HG02588 (cell line): ENCODE measurements at regions not wholly inside any gene's neighbourhood (a gene's known extent, or its start where the extent isn't known, plus 50 kb on each side); places are given as distances from the start of the nearest gene placed in this dataset.

Experiments
- ATAC-seq: cut with Tn5 transposase; IDR thresholded peaks from one replicate; pipeline ENCODE4 v1.9.1; 2021; ENCODE audit warnings: mild to moderate bottlenecking, moderate library complexity; ENCODE audit not compliant: unreplicated experiment

DNA sequence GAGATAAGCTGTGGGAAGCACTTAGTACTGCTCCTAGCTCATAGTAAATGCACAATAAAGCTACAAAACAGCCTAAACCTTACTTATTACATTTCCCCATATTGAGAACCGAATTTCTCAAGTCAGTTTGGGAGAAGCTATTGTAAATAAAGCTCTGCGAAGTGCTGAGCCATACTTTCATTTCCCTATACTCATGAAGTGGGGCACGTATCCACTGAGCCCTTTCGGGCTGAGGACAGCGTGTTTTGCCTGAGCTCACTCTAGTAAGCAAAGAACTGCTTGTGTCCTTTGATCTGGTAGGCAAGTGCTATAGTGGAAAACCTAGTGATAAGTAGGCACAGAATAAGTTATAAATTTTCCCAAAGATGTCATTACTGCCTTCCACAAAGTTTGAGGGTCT lies 165.0 kb downstream of the RSL24D1 start:
- ATAC-seq = no peak

DNA sequence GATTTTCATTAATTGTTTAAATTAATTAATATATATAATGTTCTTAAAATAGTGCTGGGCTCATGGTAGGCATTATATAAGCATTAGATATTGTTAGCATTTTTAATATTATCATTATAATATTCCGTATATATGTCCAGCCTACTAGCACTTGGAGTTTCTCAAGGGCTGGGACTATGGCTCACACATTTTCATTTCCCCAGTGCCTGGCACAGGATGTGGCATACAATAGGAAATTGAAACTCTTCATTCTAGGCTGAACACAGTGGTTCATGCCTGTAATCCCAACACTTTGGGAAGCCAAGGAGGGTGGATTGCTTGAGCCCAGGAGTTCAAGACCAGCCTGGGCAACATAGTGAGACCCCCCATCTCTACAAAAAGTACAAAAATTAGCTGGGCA lies 170.4 kb downstream of the RSL24D1 start:
- no peak for ATAC-seq

DNA sequence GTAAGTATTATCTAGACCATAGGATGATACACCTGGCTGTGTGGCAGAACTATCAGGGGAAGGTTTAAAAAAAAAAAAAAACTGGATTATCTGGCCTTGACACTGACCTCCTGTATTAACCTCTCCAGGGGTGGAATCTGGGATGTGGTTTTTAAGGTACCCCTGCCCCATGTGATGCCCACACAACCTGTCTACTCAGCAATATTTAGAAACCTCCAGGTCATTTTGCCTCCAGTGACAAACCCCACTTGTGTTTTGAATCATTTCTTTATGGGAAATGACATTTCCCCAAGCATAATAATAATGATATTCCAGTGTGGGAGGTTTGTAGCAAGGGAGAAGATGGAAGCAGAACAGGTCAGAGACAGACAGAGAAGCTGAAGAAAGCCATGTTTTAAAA lies 179.1 kb downstream of the RSL24D1 start:
- ATAC-seq = no peak

DNA sequence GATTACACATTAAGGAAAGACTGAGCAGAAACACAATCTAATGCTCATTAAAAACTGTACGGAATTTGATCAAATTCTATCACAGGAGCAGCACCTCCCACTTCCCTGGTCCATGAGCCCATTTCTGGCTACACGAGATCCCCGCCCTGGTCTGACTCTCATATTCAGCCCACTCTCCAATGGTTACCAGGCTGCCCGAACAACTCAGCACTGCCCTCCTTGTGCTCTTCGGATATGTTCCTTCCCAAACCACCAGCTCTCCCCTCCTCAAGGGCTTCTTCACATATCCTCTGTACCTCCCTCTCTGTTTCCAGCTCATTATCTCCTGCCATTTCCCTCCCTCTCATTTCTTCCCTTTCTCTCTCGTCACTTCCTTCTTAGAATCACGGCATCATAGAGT lies 180.5 kb downstream of the RSL24D1 start:
- no peak for ATAC-seq

DNA sequence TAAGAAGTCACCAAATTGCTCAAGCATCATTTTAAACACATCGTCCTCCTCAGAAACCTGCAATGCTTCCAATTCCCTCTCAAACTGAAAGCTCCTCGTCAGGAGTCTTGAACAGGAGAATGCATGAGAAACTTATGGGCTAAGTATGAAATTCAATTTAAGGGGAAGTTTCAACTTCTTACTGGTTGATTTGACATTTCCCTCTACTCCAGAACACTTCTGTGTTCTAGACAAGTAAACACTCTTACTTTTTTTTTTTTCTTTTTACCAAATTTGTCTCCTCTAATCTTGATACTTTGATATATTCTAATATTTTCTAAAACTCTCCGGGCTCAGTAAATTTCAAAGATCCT lies 181.7 kb downstream of the RSL24D1 start:
- no peak for ATAC-seq

DNA sequence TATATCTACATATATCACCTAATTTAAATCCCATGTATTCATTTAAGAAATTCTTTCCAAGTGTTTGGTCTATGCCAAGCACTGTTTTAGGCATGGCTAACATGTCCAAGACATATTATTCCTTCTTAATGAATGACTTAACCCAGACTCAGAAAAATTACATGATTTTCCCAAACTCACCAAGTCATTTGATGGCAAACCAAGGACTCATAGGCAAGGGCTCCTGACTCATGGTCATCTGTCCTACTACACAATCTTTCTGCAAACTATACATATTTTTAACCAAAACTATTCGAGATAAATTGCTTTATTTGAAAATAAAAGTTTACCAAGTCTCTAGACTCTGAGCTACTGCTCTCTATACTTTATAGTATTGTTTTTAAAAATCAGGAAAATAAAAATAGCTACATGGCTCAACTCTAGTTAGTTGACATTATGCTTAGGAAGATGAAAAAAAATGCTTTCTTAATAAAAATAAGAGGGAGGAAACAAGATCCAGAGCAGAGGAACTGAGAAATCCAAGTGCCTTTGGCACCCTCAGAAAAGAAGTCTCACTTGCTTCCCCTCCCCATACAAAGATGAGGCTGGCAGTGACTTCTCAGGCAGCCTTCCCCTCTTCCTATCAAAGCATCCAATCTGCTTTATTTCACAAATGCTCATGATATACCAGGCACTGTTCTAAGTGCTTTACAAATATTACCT lies 182.2 kb downstream of the RSL24D1 start:
- ATAC-seq = no peak

DNA sequence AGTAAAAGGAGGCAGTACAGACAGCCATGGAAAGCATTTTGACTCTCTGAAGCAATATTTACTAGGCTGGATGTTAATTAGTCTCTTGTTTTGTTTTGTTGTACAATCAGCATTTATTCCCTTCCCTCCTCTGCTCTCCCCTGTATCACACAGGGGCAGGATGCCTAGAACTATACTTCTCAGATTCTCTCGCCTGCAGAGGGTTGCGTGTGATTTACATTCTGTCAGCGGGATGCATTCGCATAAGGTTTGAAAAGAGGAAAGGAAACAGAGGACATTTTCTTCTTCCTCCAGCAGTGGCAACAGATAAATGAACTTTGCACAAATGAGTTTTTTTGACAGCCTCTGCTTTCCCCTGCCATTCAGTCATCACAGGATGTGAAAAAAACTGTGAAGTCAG lies 188.3 kb downstream of the RSL24D1 start:
- ATAC-seq = no peak

DNA sequence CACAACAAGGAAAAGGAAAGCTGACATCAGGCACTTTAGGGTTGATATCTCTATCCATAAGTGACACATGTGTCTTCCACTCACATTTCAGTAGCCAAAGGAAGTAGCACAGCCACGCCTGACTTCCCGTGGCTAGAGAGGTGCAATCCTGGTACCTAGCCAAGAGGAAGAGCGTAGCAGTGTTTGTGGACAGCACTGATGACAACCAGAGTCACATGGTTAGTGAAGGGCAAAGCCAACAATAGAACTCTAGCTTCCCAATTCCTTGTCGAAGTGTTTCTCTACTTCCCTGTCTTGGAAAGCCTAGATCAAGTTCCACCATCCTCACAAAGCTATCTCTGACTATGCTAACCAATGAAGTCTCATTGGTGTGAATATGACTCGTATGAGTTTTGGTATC lies 189.2 kb downstream of the RSL24D1 start:
- no peak for ATAC-seq

DNA sequence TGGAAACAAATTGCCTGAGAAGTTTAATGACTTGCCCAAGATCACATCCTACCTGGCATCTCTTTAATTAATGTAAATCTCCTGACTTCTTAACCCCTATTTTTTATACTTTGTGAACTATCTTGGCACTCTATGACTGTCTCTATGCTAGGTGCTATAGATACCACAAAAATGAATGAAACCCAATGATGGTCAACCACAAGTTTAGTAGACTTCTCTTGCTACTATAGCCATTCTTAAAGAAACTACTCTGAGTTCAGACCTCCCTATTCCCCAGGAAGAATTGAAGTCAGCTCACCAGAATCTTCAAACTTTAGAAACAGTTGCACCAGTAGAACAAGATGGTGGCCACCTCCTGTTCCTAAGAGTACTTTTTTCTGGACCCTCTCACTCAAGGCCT lies 191.1 kb downstream of the RSL24D1 start:
- no peak for ATAC-seq

DNA sequence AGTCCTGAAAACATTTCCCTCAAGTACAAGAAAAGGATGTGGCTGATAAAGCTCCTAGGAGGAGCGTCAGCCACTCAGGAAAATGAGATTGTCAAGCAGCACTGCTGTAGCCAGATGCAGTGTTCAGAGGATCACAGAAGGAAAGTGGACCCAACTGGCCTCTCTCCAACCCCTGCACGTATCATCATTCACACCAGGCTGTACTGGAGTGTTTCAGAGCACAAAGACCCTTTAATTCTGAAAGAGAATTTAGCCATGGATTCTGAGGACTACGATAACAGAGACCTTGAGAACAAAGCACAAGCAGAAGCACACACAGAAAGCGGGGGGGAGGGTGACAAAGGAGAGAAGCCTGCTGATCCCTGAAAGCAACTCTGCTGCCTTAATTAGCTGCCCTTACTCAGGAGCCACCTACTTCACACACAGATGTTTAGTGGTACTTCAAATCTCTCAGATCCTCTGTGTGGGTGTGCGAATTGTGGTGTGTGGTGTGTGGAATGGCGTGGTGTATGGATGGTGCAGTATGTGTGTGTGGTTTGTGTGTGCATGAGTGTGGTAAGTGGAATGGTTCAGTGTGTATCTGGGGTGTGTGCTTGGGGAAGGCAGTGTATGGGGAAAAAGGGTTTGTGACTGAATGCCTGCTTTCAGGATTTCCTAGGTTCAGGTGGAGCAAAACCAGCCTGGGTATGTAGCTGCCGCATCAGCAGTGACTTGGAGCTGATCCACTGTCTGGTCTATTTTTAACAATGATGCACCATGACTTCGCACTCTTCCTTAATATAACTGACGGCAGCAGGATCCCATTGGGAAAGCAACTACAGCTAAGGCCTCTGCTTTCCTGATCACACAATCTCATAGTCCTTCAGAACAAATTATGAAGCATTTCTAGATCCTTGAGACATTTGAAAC lies 192.5 kb downstream of the RSL24D1 start:
- no peak for ATAC-seq

DNA sequence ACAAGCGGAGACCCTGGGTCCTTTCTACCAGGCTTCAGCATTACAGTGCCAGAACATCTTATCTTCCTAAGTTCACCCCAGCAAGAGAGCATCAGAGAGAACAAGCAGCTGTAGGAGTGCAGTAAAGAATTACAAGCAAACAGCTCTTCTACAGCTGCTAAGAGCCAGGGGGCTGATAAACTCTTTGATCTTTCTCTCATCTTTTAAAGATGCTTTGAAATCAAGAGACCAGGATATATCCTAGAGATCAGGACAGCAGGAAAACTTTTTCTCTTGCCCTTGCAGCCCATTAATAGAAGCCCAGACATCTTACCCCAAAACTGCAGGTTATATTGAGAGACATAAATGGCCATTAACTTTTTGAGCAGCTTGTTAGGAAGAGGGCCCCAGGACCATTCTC lies 198.1 kb downstream of the RSL24D1 start:
- no peak for ATAC-seq

DNA sequence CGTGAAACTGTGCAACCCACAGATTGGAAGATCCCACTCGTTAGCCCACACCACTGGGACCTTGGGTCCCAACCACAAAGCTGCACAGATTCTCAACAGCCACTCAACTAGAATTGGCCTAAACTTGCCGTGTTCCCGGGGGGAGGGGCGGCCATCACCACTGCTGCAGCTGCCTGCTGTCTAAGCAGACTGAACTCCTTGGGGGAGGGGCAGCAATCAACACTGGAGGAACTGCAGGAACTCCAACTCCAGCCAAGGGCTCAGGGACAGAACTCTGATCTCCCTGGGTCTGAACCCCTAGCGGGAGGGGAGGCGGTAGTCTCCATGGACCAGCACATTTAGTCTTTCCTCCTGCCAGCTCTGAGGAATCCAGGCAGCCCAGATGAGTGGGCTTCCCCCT lies 205.9 kb downstream of the RSL24D1 start:
- ATAC-seq = no peak

DNA sequence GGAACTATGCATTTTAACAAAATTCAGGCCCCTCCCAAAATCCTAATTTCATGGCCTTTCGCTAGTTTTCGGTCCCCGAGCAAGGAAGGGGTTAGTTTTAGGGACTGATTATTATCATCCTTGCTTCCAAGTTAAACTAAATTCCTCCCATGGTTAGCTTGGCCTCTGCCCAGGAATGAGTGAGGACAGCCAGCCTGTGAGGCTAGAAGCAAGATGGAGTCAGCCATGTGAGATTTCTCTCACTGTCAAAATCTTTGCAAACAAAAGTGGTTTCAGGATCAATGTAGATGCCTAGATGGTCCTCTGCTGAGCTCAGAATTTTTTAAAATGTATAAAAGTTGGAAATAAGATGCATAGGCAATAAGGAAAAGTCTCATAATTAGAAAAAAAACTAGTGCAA lies 208.9 kb downstream of the RSL24D1 start:
- no peak for ATAC-seq

DNA sequence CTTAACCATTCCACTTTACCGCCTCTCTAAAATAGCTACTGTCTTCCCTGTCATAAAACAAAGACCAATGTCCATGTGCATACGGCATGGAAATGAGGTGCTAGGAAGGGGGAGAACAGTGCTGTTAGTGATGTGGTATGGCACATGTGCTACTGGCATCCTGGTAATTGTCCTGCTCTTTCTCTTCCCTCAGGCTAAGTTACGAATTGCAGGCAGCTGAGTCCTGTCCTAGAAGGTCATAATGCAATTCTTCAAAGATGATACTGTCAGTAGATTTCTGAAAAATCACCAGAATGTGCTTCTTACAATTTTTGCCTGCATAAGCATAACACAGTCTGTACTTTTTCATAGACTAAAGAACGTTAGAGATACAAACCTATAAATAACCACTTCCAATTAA lies 216.8 kb downstream of the RSL24D1 start:
- ATAC-seq = no peak

DNA sequence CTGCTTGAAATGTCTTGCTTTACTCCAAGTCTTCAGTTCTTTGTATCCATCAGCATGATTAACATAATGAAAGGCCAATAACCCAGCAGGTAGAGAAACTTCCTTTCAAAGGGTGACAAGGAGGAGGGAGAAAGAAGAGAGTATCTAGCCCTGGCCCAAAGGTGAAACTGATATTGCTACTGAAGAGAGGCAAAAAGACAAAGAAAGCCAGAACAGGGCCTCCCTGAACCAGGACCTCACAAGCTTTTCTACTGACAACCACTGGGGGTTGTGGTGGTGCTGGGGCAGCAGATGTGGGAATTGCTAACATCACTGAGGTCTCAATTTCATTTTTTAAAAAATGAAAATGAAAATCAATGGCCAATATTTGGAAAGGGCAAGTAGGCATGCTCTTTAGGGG lies 234.1 kb downstream of the RSL24D1 start:
- no peak for ATAC-seq

DNA sequence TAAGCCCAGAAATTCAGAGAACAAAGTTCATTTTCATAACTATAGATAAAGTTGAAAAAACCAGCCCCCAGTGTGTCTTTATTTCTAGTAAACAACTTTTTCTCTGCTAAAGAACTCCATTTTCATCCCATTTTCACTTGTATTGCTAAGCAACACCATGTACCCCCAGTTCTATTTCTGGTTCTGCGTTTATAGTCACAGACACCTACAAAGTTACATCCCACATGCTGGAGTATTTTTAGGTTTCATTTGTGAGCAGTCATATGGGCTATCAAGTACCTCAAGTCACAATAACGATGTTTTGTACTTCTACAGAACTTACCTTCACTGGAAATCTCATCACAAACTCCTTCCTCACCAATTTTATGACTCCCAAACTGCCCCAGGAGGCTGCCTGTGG lies 236.5 kb downstream of the RSL24D1 start:
- no peak for ATAC-seq

DNA sequence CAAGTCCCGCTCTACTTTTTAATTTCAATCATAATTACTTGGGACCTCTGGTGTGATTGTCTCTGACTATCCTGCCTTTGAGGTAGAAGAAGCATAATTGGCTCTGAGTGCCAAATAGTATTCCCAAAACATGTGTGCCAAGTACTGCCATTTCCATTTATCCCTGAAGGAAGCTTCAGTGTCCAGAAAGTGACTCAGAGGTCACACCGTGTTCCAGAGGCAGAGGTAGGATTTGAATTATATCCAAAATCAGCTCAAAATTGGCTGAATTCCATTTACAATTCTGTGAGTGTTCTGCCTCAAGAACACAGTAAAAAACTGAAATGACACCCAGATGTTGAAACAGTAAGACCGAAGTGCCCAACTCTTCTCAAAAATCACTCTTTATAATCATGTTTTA lies 255.3 kb downstream of the RSL24D1 start:
- ATAC-seq = no peak

DNA sequence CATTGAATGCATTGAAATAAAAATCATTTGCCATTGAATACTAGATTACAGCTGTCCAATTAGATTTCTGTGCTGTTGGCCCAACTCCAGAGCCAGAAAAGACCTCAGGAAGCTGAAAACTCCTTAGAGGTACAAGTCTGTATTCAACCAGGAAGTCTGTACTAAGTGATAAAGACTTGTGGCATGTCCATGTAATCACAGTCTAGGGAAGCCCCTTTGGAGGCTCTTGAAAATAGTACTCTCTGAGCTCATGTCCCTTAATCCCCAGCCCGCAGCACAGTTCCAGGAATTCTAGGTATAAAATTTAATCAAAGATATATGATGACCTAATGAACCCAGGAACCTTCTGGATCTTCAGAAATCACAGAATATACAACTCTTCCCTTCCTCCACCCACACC lies 279.4 kb downstream of the RSL24D1 start:
- no peak for ATAC-seq

DNA sequence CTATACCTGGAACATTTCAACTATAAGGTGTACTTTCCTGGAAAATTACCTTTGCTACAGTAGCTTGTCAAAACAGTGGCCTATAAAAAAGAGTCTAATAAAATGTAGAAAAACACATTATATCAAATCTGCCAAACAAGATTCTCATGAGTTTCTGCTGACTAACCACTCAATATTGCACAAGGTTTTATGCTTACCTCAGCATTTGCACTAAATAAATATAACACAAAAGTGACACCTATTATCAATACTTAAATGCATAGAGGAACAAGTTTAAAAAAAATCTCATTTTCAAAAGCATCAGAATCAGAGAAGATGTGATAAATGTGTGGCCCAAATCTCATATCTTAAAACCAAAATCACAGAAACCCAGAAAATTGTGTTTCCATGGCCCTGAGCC lies 281.4 kb downstream of the RSL24D1 start:
- ATAC-seq = no peak

DNA sequence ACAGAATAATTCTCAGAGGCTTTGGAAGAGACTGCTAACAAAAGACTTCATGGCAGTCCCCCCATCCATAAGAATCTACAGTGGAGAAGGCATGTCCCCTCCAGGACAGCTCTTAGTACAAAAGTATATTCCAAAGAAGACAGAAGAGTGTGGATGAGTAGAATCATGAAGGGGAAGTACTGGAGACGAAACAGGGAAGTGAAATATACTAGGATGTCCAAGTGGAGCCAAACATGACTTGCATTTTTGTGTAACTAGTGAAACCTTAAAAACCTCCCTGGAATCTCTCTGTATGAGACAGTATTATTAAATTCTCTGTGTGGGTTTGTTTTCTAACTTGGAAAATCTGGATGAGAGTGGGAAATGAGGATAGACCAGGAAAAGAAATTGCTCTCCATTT lies 312.4 kb downstream of the RSL24D1 start:
- ATAC-seq = no peak

DNA sequence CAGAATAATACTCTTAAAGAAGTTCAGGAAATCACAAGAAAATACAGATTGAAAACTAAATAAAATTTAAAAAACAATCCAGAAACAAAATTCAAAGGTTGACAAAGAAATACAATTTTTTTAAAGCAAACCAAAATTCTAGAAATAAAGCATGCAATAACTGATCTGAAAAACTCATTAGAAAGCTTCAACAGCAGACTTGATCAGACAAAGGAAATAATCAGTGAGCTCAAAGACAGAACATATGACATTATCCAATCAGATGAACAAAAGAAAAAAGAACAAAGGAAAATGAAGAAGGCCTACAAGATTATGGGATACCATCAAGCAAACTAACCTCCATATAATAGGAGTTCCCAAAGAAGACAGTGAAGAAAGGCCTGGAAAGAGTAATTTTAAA lies 336.8 kb downstream of the RSL24D1 start:
- ATAC-seq = no peak

DNA sequence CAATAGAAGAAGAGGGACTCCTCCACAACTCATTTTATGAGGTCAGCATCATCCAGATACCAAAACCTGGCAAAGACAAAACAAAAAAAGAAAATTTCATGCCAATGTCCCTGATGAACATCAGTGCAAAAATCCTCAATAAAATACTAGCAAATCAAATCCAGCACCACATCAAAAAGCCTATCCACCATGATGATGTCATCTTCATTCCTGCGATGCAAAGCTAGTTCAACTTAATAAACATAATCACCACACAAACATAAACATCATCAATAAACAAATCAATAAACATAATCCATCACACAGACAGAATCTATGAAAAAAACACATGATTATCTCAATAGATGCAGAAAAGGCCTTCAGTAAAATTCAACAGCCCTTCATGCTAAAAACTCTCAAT lies 342.1 kb downstream of the RSL24D1 start:
- ATAC-seq = no peak

DNA sequence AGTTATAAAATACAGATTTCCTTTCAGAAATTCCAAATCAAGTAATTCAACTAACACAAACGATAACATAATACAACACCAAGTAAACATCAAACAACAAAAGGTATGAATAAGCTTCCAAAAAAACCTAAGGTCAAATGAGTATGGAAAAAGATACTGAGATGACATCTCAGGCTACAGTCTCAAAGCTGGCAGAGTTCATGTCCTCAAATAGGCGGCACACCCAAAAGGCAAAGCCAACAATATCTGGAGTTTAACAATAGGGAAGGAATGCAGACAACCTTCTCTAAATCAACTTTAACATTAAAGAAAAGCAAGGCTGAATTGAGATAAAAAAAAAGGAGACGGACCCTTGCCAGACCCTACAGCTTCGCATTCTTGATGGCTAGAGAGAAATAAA lies 346.6 kb downstream of the RSL24D1 start:
- no peak for ATAC-seq
